ENCODE measurements at regions not wholly inside any gene's neighbourhood (a gene's known extent, or its start where the extent isn't known, plus 50 kb on each side); places are given as distances from the start of the nearest gene placed in this dataset.

GRCh38 chr6:115832786-115833185 is 227.9 kb downstream of the FRK start:
- BruUV-seq (replicated peaks): no TSS peak
- intact Hi-C loops (cut with micrococcal nuclease; ENCODE audit: unreplicated experiment) (no loop called here), in situ Hi-C loops (cut with HindIII; ENCODE audit: low pct_unique_long_range_greater_than_20kb, low sequenced_read_pairs) (no loop called here)
- H3K9me3 ChIP-seq (ENCODE audit: control insufficient read depth, insufficient read depth, low read depth, low read length): no peaks in the 10 kb centered on the region
- DNase-seq (ENCODE audit: low read depth, low spot score) (no peak), ATAC-seq (no peak)
- ChIA-PET CTCF (no interaction called here), POLR2A (no interaction called here)
- no peaks in the 10 kb centered on the region for H3K27me3 ChIP-seq (ENCODE audit: control insufficient read depth, insufficient read depth, low read length)
- no peak overlapping the region for H3K27ac ChIP-seq (ENCODE audit: low read length)
- H3K4me1 ChIP-seq (ENCODE audit: control insufficient read depth, insufficient read depth, low read length): no peaks in the 10 kb centered on the region
- no peaks in the 10 kb centered on the region for H3K36me3 ChIP-seq (ENCODE audit: control insufficient read depth, insufficient read depth, low read length)
- no peak overlapping the region for H3K4me3 ChIP-seq (ENCODE audit: low read depth in 2 of 2, low read length in 2 of 2)
- TF ChIP-seq TCF7L2 (IDR thresholded peaks at IDR 0.05; ENCODE audit: low read depth, low read length) (no peak), SIN3A (IDR thresholded peaks at IDR 0.05; ENCODE audit: borderline replicate concordance, insufficient read depth, low read depth, low read length) (no peak), POLR2AphosphoS5 (IDR thresholded peaks at IDR 0.05; ENCODE audit: low read depth, low read length) (no peak), REST (IDR thresholded peaks at IDR 0.05; ENCODE audit: insufficient read depth in 1 of 2, low read depth in 2 of 2, low read length in 1 of 2) (no peak)
- TF ChIP-seq, protein P1, sequence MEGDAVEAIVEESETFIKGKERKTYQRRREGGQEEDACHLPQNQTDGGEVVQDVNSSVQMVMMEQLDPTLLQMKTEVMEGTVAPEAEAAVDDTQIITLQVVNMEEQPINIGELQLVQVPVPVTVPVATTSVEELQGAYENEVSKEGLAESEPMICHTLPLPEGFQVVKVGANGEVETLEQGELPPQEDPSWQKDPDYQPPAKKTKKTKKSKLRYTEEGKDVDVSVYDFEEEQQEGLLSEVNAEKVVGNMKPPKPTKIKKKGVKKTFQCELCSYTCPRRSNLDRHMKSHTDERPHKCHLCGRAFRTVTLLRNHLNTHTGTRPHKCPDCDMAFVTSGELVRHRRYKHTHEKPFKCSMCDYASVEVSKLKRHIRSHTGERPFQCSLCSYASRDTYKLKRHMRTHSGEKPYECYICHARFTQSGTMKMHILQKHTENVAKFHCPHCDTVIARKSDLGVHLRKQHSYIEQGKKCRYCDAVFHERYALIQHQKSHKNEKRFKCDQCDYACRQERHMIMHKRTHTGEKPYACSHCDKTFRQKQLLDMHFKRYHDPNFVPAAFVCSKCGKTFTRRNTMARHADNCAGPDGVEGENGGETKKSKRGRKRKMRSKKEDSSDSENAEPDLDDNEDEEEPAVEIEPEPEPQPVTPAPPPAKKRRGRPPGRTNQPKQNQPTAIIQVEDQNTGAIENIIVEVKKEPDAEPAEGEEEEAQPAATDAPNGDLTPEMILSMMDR (IDR thresholded peaks at IDR 0.05): no peak

- in situ Hi-C loops (cut with HindIII; ENCODE audit: low pct_unique_long_range_greater_than_20kb, low sequenced_read_pairs) (no loop called here), intact Hi-C loops (cut with micrococcal nuclease; ENCODE audit: unreplicated experiment) (no loop called here)
- H3K9me3 ChIP-seq (ENCODE audit: control insufficient read depth, insufficient read depth, low read depth, low read length): no peaks in the 10 kb centered on the region
- ChIA-PET CTCF (no interaction called here), POLR2A (no interaction called here)
- H3K27ac ChIP-seq (ENCODE audit: low read length): no peak overlapping the region
- no peaks in the 10 kb centered on the region for H3K27me3 ChIP-seq (ENCODE audit: control insufficient read depth, insufficient read depth, low read length)
- no TSS peak for BruUV-seq (replicated peaks)
- no peak for ATAC-seq
- no peak for DNase-seq (ENCODE audit: low read depth, low spot score)
- H3K36me3 ChIP-seq (ENCODE audit: control insufficient read depth, insufficient read depth, low read length): no peaks in the 10 kb centered on the region
- no peak overlapping the region for H3K4me3 ChIP-seq (ENCODE audit: low read depth in 2 of 2, low read length in 2 of 2)
- TF ChIP-seq SIN3A (IDR thresholded peaks at IDR 0.05; ENCODE audit: borderline replicate concordance, insufficient read depth, low read depth, low read length) (no peak), TCF7L2 (IDR thresholded peaks at IDR 0.05; ENCODE audit: low read depth, low read length) (no peak), POLR2AphosphoS5 (IDR thresholded peaks at IDR 0.05; ENCODE audit: low read depth, low read length) (no peak), REST (IDR thresholded peaks at IDR 0.05; ENCODE audit: insufficient read depth in 1 of 2, low read depth in 2 of 2, low read length in 1 of 2) (no peak)
- TF ChIP-seq, protein P1 (IDR thresholded peaks at IDR 0.05): no peak
- H3K4me1 ChIP-seq (ENCODE audit: control insufficient read depth, insufficient read depth, low read length): no peaks in the 10 kb centered on the region
Measured at GRCh38 chr6:115832186-115832585, 228.5 kb downstream of the FRK start.
